GM23338 (cell line): ENCODE measurements at regions not wholly inside any gene's neighbourhood (a gene's known extent, or its start where the extent isn't known, plus 50 kb on each side); places are given as distances from the start of the nearest gene placed in this dataset.

Source experiments
- ATAC-seq: fragments of 200-7000 bp; cut with Tn5 transposase; 3 replicates; pipeline ENCODE4 v1.9.1; 2020
- DNase-seq: peaks from one replicate; pipeline ENCODE4 v3.0.0-alpha.2; 2015; ENCODE audit warnings: low spot score
- H2AFZ ChIP-seq: fragments of 200-600 bp; sonication (generic); 2 replicates; pipeline ENCODE4 v1.8.0; 2016; ENCODE audit warnings: antibody characterized with exemption, mild to moderate bottlenecking, moderate library complexity
- H3F3A ChIP-seq: fragments of 200-600 bp; sonication (generic); replicated peaks from 2 replicates; pipeline ENCODE4 v1.8.0; 2017; ENCODE audit warnings: antibody characterized with exemption, mixed run types, low read depth
- H3K27ac ChIP-seq: fragments of 200-600 bp; sonication (generic); 2 replicates; pipeline ENCODE4 v1.6.1; 2016; ENCODE audit warnings: low read depth
- H3K27me3 ChIP-seq: fragments of 200-600 bp; sonication (generic); 2 replicates; pipeline ENCODE4 v1.8.0; 2016; ENCODE audit warnings: mild to moderate bottlenecking, mixed run types, moderate library complexity; ENCODE audit not compliant: insufficient read depth
- H3K36me3 ChIP-seq: fragments of 200-600 bp; sonication (generic); 2 replicates; pipeline ENCODE4 v1.8.0; 2016; ENCODE audit warnings: mild to moderate bottlenecking; ENCODE audit not compliant: insufficient read depth
- H3K4me1 ChIP-seq: fragments of 200-600 bp; sonication (generic); 2 replicates; pipeline ENCODE4 v1.8.0; 2016; ENCODE audit warnings: mild to moderate bottlenecking, moderate library complexity; ENCODE audit not compliant: insufficient read depth
- H3K4me2 ChIP-seq: fragments of 200-600 bp; sonication (generic); 2 replicates; pipeline ENCODE4 v1.7.1; 2017; ENCODE audit warnings: mixed run types
- H3K4me3 ChIP-seq: fragments of 200-600 bp; sonication (generic); 2 replicates; pipeline ENCODE4 v1.6.1; 2016; ENCODE audit warnings: mixed run types
- H3K79me2 ChIP-seq: fragments of 200-600 bp; sonication (generic); replicated peaks from 2 replicates; pipeline ENCODE4 v1.8.0; 2017; ENCODE audit warnings: mild to moderate bottlenecking; ENCODE audit not compliant: insufficient read depth
- H3K9me2 ChIP-seq: fragments of 200-600 bp; sonication (generic); 2 replicates; pipeline ENCODE4 v1.8.0; 2017; ENCODE audit not compliant: insufficient read depth
- H4K20me1 ChIP-seq: fragments of 200-600 bp; sonication (generic); replicated peaks from 2 replicates; pipeline ENCODE4 v1.8.0; 2017; ENCODE audit warnings: mild to moderate bottlenecking; ENCODE audit not compliant: insufficient read depth
- H3K27ac Mint-ChIP-seq: 2 replicates; pipeline ENCODE4 v1.8.0; 2020; ENCODE audit warnings: inconsistent platforms, mild to moderate bottlenecking, moderate library complexity, mixed read lengths
- H3K27me3 Mint-ChIP-seq: 3 replicates; pipeline ENCODE4 v1.8.0; 2022; ENCODE audit warnings: low read depth, mild to moderate bottlenecking, moderate library complexity, mixed read lengths, inconsistent platforms; ENCODE audit not compliant: insufficient read depth, poor library complexity
- H3K36me3 Mint-ChIP-seq: 3 replicates; pipeline ENCODE4 v1.8.0; 2021; ENCODE audit warnings: low read depth, mild to moderate bottlenecking, inconsistent platforms, moderate library complexity, mixed read lengths
- H3K4me1 Mint-ChIP-seq: 3 replicates; pipeline ENCODE4 v1.8.0; 2020; ENCODE audit warnings: mild to moderate bottlenecking, inconsistent platforms, mixed read lengths
- H3K4me3 Mint-ChIP-seq: 3 replicates; pipeline ENCODE4 v1.8.0; 2021; ENCODE audit warnings: moderate library complexity, mild to moderate bottlenecking, inconsistent platforms, mixed read lengths
- H3K9me3 Mint-ChIP-seq: 3 replicates; pipeline ENCODE4 v1.8.0; 2020; ENCODE audit warnings: moderate library complexity, mild to moderate bottlenecking, inconsistent platforms, mixed read lengths
- CTCF ChIP-seq, 2 experiments: fragments of 200-600 bp in 1 of 2; sonication (generic) in 1 of 2; conservative IDR thresholded peaks; 2 replicates each; pipeline versions ENCODE4 v1.5.1 to v1.6.1; 2016 to 2017; ENCODE audit warnings: antibody characterized with exemption in 2 of 2, low read depth in 2 of 2, mild to moderate bottlenecking in 2 of 2, moderate library complexity in 1 of 2
- ETS1 ChIP-seq: IDR thresholded peaks from 2 replicates; pipeline ENCODE4 v1.6.1; 2016; ENCODE audit warnings: antibody characterized with exemption
- EZH2 ChIP-seq: fragments of 200-600 bp; sonication (generic); IDR thresholded peaks from one replicate; pipeline ENCODE4 v1.8.0; 2017; ENCODE audit warnings: antibody characterized with exemption, mild to moderate bottlenecking, low read depth; ENCODE audit not compliant: unreplicated experiment
- EZH2phosphoT487 ChIP-seq: fragments of 200-600 bp; sonication (generic); IDR thresholded peaks from one replicate; pipeline ENCODE4 v1.8.1; 2018; ENCODE audit warnings: antibody characterized with exemption; ENCODE audit not compliant: unreplicated experiment
- JUNB ChIP-seq: IDR thresholded peaks from one replicate; pipeline ENCODE4 v1.6.1; 2016; ENCODE audit warnings: antibody characterized with exemption; ENCODE audit not compliant: unreplicated experiment
- STAT1 ChIP-seq: IDR thresholded peaks from one replicate; pipeline ENCODE4 v1.6.1; 2016; ENCODE audit warnings: antibody characterized with exemption; ENCODE audit not compliant: unreplicated experiment
- ZNF331 ChIP-seq: fragments of 250-450 bp; sonication (Bioruptor Pico); IDR thresholded peaks from 2 replicates; pipeline ENCODE4 v1.5.0; 2020; ENCODE audit warnings: low read depth, mild to moderate bottlenecking, moderate library complexity
- ZNF462 ChIP-seq: fragments of 250-450 bp; sonication (Bioruptor Pico); IDR thresholded peaks from 2 replicates; pipeline ENCODE4 v1.5.0; 2020; ENCODE audit warnings: mild to moderate bottlenecking, moderate library complexity

DNA sequence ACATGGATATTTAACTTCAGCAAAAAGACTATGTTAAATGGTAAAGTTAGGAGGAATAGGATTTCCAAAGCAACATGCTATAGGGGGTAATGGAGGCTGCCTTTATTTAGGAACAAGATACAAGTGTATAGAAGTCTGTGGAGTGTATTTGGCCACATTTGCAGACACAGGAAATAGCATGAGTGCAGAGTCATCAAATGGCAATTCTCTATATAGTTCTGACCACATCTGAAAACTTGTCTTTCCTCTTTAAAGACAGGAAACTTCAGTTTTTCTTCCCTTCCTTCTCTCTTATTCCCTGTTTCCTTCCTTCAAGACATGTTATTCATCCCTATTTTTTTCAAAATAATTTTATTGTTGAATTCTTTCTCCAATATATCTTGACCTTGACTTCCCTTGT lies 119.3 kb upstream of the PITX2 start:
- Histone ChIP-seq H3K9me2 (0 out of 2 replicates have a peak, but pooled peaks cover 4% of the 10 kb centered on the region), H3K79me2 (no peaks in the 10 kb centered on the region), H3K36me3 (no peaks in the 10 kb centered on the region), H3K27me3 (no peaks in the 10 kb centered on the region), H3K4me1 (peaks cover 5% of the 10 kb centered on the region; the same call in 1 of the 2 replicates), H3F3A (no peaks in the 10 kb centered on the region), H2AFZ (no peak overlapping the region), H3K4me2 (no peak overlapping the region), H4K20me1 (no peaks in the 10 kb centered on the region), H3K4me3 (no peak overlapping the region), H3K27ac (no peak overlapping the region)
- no peak for ATAC-seq
- no peaks in the 10 kb centered on the region for H3K27me3 Mint-ChIP-seq
- no peaks in the 10 kb centered on the region for H3K9me3 Mint-ChIP-seq
- no peaks in the 10 kb centered on the region for H3K36me3 Mint-ChIP-seq
- no peak overlapping the region for H3K4me3 Mint-ChIP-seq
- no peak for DNase-seq
- TF ChIP-seq EZH2phosphoT487 (no peak), CTCF (conservative IDR thresholded peaks at IDR 0.05; ENCODE audit: low read depth in 2 of 2) (no peak), ETS1 (no peak), EZH2 (no peak), JUNB (no peak), ZNF331 (CRISPR knock-in tag) (no peak), ZNF462 (CRISPR knock-in tag) (no peak), STAT1 (no peak)
- no peak overlapping the region for H3K27ac Mint-ChIP-seq
- H3K4me1 Mint-ChIP-seq: no peaks in the 10 kb centered on the region
